Sigmoid colon (tissue), 6 donors: ENCODE measurements at regions not wholly inside any gene's neighbourhood (a gene's known extent, or its start where the extent isn't known, plus 50 kb on each side); places are given as distances from the start of the nearest gene placed in this dataset.
A peak's percentile ranks its signal among the peaks of the same experiment; 100 is the strongest.

Source experiments
- DNase-seq: peaks from one replicate; pipeline ENCODE4 v3.0.0-alpha.2; 2019
- H3K27ac ChIP-seq, 4 donors: fragments of 200-600 bp; sonication (generic); one replicate each; pipeline ENCODE4 v1.5.1; 2016 to 2019; ENCODE audit warnings: mild to moderate bottlenecking in 1 of 4
- H3K27me3 ChIP-seq, 3 donors: fragments of 200-600 bp; sonication (generic); one replicate each; pipeline ENCODE4 v1.5.1; 2019; ENCODE audit warnings: mild to moderate bottlenecking in 1 of 3
- H3K36me3 ChIP-seq, 4 donors: fragments of 200-600 bp; sonication (generic); one replicate each; pipeline ENCODE4 v1.5.1; 2016 to 2019
- H3K4me1 ChIP-seq, 4 donors: fragments of 200-600 bp; sonication (generic); one replicate each; pipeline ENCODE4 v1.5.1; 2017 to 2019
- H3K4me3 ChIP-seq, 4 donors: fragments of 200-600 bp; sonication (generic); one replicate each; pipeline ENCODE4 v1.5.1; 2017 to 2019; ENCODE audit warnings: mild to moderate bottlenecking in 2 of 4, moderate library complexity in 1 of 4
- H3K9me3 ChIP-seq, 4 donors: fragments of 200-600 bp in 3 of 4; sonication (generic) in 3 of 4; one replicate each; pipeline versions ENCODE4 v1.5.1 to v1.6.1; 2013 to 2019
- CTCF ChIP-seq, 4 experiments: fragments of 450-650 bp in 3 of 4; fragments of 200-600 bp in 1 of 4; IDR thresholded peaks; one replicate each; pipeline ENCODE4 v1.5.1; 2016 to 2019; ENCODE audit warnings: antibody characterized with exemption in 4 of 4, mild to moderate bottlenecking in 3 of 4, moderate library complexity in 2 of 4
- EP300 ChIP-seq, 4 donors: sonication (generic); formaldehyde crosslinking; IDR thresholded peaks; one replicate each; pipeline ENCODE4 v1.6.1; 2017; ENCODE audit warnings: antibody characterized with exemption in 4 of 4
- POLR2A ChIP-seq, 2 donors: fragments of 450-650 bp; IDR thresholded peaks; one replicate each; pipeline ENCODE4 v1.6.1; 2016; ENCODE audit warnings: antibody characterized with exemption in 2 of 2, mild to moderate bottlenecking in 2 of 2, moderate library complexity in 2 of 2
- POLR2AphosphoS5 ChIP-seq, 4 donors: sonication (generic); formaldehyde crosslinking; IDR thresholded peaks; one replicate each; pipeline ENCODE4 v1.6.1; 2017; ENCODE audit warnings: antibody characterized with exemption in 4 of 4
- WGBS, 2 donors: extraction: QIAGEN DNeasy Blood & Tissue Kit; methylation state at CpG; one replicate each; pipeline ENCODE4 v1.1.7; 2013; 5-methylcytosine and 5-hydroxymethylcytosine counted together
- intact Hi-C: fragments of 100-400 bp; cut with DNase I; formaldehyde crosslinking; loops from one replicate; pipeline ENCODE4 v1.15.1; 2023
- donor health status: healthy with polysubstance abuse.
- donor health status: healthy.

GRCh38 chr17:13922885-13923284 lies 146.4 kb upstream of the COX10 start:
- no peak for DNase-seq
- H3K27me3 ChIP-seq, result no peaks in the 10 kb centered on the region
- TF ChIP-seq POLR2AphosphoS5 (IDR thresholded peaks at IDR 0.05) (no peak), POLR2A (IDR thresholded peaks at IDR 0.05) (no peak), EP300 (IDR thresholded peaks at IDR 0.05) (no peak), CTCF (IDR thresholded peaks at IDR 0.05) (no peak)
- no peaks in the 10 kb centered on the region for H3K36me3 ChIP-seq
- intact Hi-C loops, result no loop called here
- whole genome bisulfite sequencing, 2 donors, result 95 to 96% methylated on average over 5 of the region's 5 CpGs
- no peak overlapping the region for H3K27ac ChIP-seq
- H3K4me3 ChIP-seq, result no peak overlapping the region
- no peaks in the 10 kb centered on the region for H3K9me3 ChIP-seq
- H3K4me1 ChIP-seq, result no peaks in the 10 kb centered on the region

GRCh38 chr17:13925579-13925978 lies 143.7 kb upstream of the COX10 start:
- TF ChIP-seq EP300 (IDR thresholded peaks at IDR 0.05), result no peak
- TF ChIP-seq CTCF (IDR thresholded peaks at IDR 0.05), result no peak
- no peak for TF ChIP-seq POLR2A (IDR thresholded peaks at IDR 0.05)
- no peak for TF ChIP-seq POLR2AphosphoS5 (IDR thresholded peaks at IDR 0.05)
- 86 to 90% methylated on average over 5 of the region's 5 CpGs for WGBS, 2 donors
- DNase-seq, result no peak
- intact Hi-C loops, result no loop called here
- H3K27me3 ChIP-seq, result no peaks in the 10 kb centered on the region
- no peaks in the 10 kb centered on the region for H3K9me3 ChIP-seq
- H3K4me3 ChIP-seq, result no peak overlapping the region
- H3K4me1 ChIP-seq, result no peaks in the 10 kb centered on the region
- no peaks in the 10 kb centered on the region for H3K36me3 ChIP-seq
- H3K27ac ChIP-seq, result no peak overlapping the region

GRCh38 chr17:13931111-13931526 lies 138.2 kb upstream of the COX10 start:
- TF ChIP-seq EP300 (IDR thresholded peaks at IDR 0.05) (no peak), POLR2AphosphoS5 (IDR thresholded peaks at IDR 0.05) (peak in 1 of 4 donors; percentile 13)
- DNase-seq, result peak; percentile 70
- Histone ChIP-seq H3K27ac (peak overlapping the region in 2 of 4 donors; percentile 38 to 41), H3K4me1 (no peaks in the 10 kb centered on the region), H3K4me3 (no peak overlapping the region), H3K9me3 (no peaks in the 10 kb centered on the region), H3K27me3 (no peaks in the 10 kb centered on the region), H3K36me3 (no peaks in the 10 kb centered on the region)
- intact Hi-C loops, result no loop called here
- 65 to 89% methylated on average over 3 of the region's 3 CpGs for WGBS, 2 donors

- Histone ChIP-seq H3K27ac (peak overlapping the region in 2 of 4 donors; percentile 38 to 41), H3K36me3 (no peaks in the 10 kb centered on the region), H3K27me3 (no peaks in the 10 kb centered on the region), H3K4me3 (no peak overlapping the region), H3K9me3 (no peaks in the 10 kb centered on the region), H3K4me1 (no peaks in the 10 kb centered on the region)
- DNase-seq, result peak; percentile 88
- intact Hi-C loops, result no loop called here
- 28 to 30% methylated on average over 4 of the region's 4 CpGs for WGBS, 2 donors
- no peak for TF ChIP-seq CTCF (IDR thresholded peaks at IDR 0.05)
- peak in 1 of 4 donors; percentile 21 for TF ChIP-seq POLR2AphosphoS5 (IDR thresholded peaks at IDR 0.05)
These were observed 137.4 kb upstream of the COX10 start for GRCh38 chr17:13931800-13932460.

- intact Hi-C loops, result no loop called here
- Histone ChIP-seq H3K4me3 (no peak overlapping the region), H3K27me3 (no peaks in the 10 kb centered on the region), H3K27ac (no peak overlapping the region), H3K4me1 (no peaks in the 10 kb centered on the region), H3K9me3 (no peaks in the 10 kb centered on the region), H3K36me3 (no peaks in the 10 kb centered on the region)
- TF ChIP-seq CTCF (IDR thresholded peaks at IDR 0.05) (no peak), EP300 (IDR thresholded peaks at IDR 0.05) (no peak), POLR2A (IDR thresholded peaks at IDR 0.05) (no peak), POLR2AphosphoS5 (IDR thresholded peaks at IDR 0.05) (no peak)
- WGBS, 2 donors, result 61 to 63% methylated on average over 8 of the region's 8 CpGs
- no peak for DNase-seq
These were observed 135.6 kb upstream of the COX10 start for GRCh38 chr17:13933441-13934276.
